Panc1 (cell line): ENCODE measurements at regions not wholly inside any gene's neighbourhood (a gene's known extent, or its start where the extent isn't known, plus 50 kb on each side); places are given as distances from the start of the nearest gene placed in this dataset.

Experiments used
- ATAC-seq: fragments of 200-7000 bp; cut with Tn5 transposase; 2 replicates; pipeline ENCODE4 v1.9.1; 2020; ENCODE audit warnings: mild to moderate bottlenecking, moderate library complexity
- BruUV-seq: library from RNA; stranded (reverse); fragments of 400-500 nt; replicated peaks from 2 replicates; lab custom pipeline; 2021; lab: Mats Ljungman, UMichigan
- CTCF ChIA-PET: fragments of 300-600 bp; sonication (Branson Sonifier 250); formaldehyde crosslinking; loops from one replicate; lab custom pipeline; 2022; ENCODE audit warnings: antibody characterized with exemption; lab: Charles Lee
- POLR2A ChIA-PET: fragments of 300-600 bp; sonication (Branson Sonifier 250); formaldehyde crosslinking; loops from one replicate; lab custom pipeline; 2022; ENCODE audit warnings: antibody characterized with exemption; lab: Charles Lee
- DNase-seq: peaks from one replicate; pipeline ENCODE4 v3.0.0-alpha.2; 2010; ENCODE audit warnings: low read depth, low spot score
- H3K27ac ChIP-seq: 2 replicates; pipeline ENCODE4 v1.5.1; 2011; ENCODE audit warnings: mild to moderate bottlenecking, low read length, inconsistent platforms
- H3K27me3 ChIP-seq: fragments of 200-500 bp; sonication (Bioruptor generic); 2 replicates; pipeline ENCODE4 v1.6.0; 2014; ENCODE audit warnings: low read length, inconsistent platforms; ENCODE audit not compliant: control insufficient read depth, insufficient read depth
- H3K36me3 ChIP-seq: fragments of 200-500 bp; sonication (Bioruptor generic); 2 replicates; pipeline ENCODE4 v1.5.1; 2014; ENCODE audit warnings: inconsistent platforms, mild to moderate bottlenecking, low read length, moderate library complexity; ENCODE audit not compliant: control insufficient read depth, insufficient read depth
- H3K4me1 ChIP-seq: 2 replicates; pipeline ENCODE4 v1.5.1; 2011; ENCODE audit warnings: inconsistent platforms, mild to moderate bottlenecking, low read length, moderate library complexity; ENCODE audit not compliant: control insufficient read depth, insufficient read depth
- H3K4me3 ChIP-seq, 2 experiments: 2 replicates each; pipeline ENCODE4 v1.5.1; 2011 to 2012; ENCODE audit warnings: low read depth in 2 of 2, low read length in 2 of 2, mild to moderate bottlenecking in 2 of 2, inconsistent platforms in 1 of 2, moderate library complexity in 1 of 2
- H3K9me3 ChIP-seq: fragments of 200-500 bp; sonication (Bioruptor generic); 2 replicates; pipeline ENCODE4 v1.5.1; 2014; ENCODE audit warnings: low read depth, mild to moderate bottlenecking, inconsistent platforms, low read length, moderate library complexity; ENCODE audit not compliant: control insufficient read depth, insufficient read depth
- POLR2AphosphoS5 ChIP-seq: IDR thresholded peaks from 2 replicates; pipeline ENCODE4 v1.6.1; 2012; ENCODE audit warnings: mild to moderate bottlenecking, low read depth, low read length, moderate library complexity
- SIN3A ChIP-seq: IDR thresholded peaks from 2 replicates; pipeline ENCODE4 v1.6.1; 2012; ENCODE audit warnings: low read depth, mild to moderate bottlenecking, low read length, moderate library complexity, borderline replicate concordance; ENCODE audit not compliant: insufficient read depth
- TCF7L2 ChIP-seq: IDR thresholded peaks from 2 replicates; pipeline ENCODE4 v1.6.1; 2011; ENCODE audit warnings: mild to moderate bottlenecking, low read depth, low read length, inconsistent platforms
- in situ Hi-C: cut with HindIII; loops from 2 replicates; pipeline ENCODE4 v1.10.0; 2016; ENCODE audit warnings: low sequenced_read_pairs, low pct_unique_long_range_greater_than_20kb
- intact Hi-C: fragments of 100-400 bp; cut with micrococcal nuclease; formaldehyde crosslinking; loops from one replicate; pipeline ENCODE4 v1.10.0; 2022; ENCODE audit not compliant: unreplicated experiment
- TF ChIP-seq, protein P1 (sequence below): fragments of 450-650 bp; IDR thresholded peaks from 2 replicates; pipeline ENCODE4 v1.5.1; 2017; ENCODE audit warnings: mild to moderate bottlenecking
- TF ChIP-seq, protein P2 (sequence below), 2 experiments: IDR thresholded peaks; 2 replicates each; pipeline ENCODE4 v1.6.1; 2011 to 2012; ENCODE audit warnings: low read depth in 2 of 2, control low read depth in 1 of 2, low read length in 1 of 2, mild to moderate bottlenecking in 1 of 2, moderate library complexity in 1 of 2; ENCODE audit not compliant: insufficient read depth in 1 of 2

DNA sequence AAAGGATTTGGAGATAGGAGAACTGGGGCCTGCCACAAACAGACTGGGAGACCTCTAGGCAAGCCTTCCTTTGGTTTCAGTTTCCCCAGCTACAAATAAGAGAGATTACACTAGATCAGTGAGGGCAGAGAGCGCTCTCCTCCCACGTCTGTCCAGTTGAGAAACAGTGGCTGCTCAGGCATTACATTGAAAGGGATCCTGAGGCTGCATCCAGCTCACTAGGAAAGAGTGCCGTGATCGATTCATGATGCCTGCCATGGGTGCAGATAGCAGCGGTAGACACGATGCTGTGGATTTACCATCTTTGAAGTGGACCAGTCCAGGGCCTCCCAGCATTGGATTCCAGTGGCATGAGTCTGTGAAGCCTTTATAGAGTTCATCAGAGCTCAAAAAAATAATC is 62.6 kb downstream of the EN1 start:
- Histone ChIP-seq H3K36me3 (no peaks in the 10 kb centered on the region), H3K27me3 (0 out of 2 replicates have a peak, but pooled peaks cover 2% of the 10 kb centered on the region), H3K4me3 (no peak overlapping the region), H3K4me1 (no peaks in the 10 kb centered on the region), H3K9me3 (no peaks in the 10 kb centered on the region), H3K27ac (no peak overlapping the region)
- DNase-seq (no peak), ATAC-seq (no peak)
- CTCF ChIA-PET: no interaction called here
- TF ChIP-seq SIN3A: no peak
- no TSS peak for BruUV-seq
- POLR2A ChIA-PET: no interaction called here
- in situ Hi-C loops (no loop called here), intact Hi-C loops (no loop called here)

DNA sequence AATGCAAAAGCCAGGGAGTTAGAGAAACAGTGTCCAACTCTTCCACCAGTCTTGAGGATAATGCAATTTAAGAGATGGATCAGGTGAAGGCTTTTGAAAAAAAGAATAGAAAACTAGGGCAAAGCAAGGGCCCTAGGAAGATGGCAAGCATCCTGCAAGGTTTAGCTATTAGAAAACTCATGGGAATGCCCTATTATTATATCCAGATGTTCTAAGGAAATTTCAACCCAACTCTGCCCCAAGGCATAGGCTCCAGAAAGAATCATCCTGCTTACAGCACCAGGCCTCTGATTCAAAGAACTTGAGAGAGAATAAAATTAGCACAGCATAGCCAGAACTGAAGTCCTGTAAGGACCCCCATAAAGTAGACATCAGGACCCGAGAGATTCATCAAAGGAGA is 68.1 kb downstream of the EN1 start:
- Histone ChIP-seq H3K36me3 (no peaks in the 10 kb centered on the region), H3K4me1 (no peaks in the 10 kb centered on the region; the same call in 1 of the 2 replicates), H3K27me3 (peaks cover 17% of the 10 kb centered on the region), H3K27ac (no peak overlapping the region), H3K9me3 (no peaks in the 10 kb centered on the region), H3K4me3 (no peak overlapping the region)
- CTCF ChIA-PET: no interaction called here
- POLR2A ChIA-PET: no interaction called here
- ATAC-seq: no peak
- in situ Hi-C loops: no loop called here
- intact Hi-C loops: no loop called here
- DNase-seq: no peak
- TF ChIP-seq SIN3A (no peak), TCF7L2 (no peak), POLR2AphosphoS5 (no peak)
- TF ChIP-seq, protein P1, sequence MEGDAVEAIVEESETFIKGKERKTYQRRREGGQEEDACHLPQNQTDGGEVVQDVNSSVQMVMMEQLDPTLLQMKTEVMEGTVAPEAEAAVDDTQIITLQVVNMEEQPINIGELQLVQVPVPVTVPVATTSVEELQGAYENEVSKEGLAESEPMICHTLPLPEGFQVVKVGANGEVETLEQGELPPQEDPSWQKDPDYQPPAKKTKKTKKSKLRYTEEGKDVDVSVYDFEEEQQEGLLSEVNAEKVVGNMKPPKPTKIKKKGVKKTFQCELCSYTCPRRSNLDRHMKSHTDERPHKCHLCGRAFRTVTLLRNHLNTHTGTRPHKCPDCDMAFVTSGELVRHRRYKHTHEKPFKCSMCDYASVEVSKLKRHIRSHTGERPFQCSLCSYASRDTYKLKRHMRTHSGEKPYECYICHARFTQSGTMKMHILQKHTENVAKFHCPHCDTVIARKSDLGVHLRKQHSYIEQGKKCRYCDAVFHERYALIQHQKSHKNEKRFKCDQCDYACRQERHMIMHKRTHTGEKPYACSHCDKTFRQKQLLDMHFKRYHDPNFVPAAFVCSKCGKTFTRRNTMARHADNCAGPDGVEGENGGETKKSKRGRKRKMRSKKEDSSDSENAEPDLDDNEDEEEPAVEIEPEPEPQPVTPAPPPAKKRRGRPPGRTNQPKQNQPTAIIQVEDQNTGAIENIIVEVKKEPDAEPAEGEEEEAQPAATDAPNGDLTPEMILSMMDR: no peak
- TF ChIP-seq, protein P2, sequence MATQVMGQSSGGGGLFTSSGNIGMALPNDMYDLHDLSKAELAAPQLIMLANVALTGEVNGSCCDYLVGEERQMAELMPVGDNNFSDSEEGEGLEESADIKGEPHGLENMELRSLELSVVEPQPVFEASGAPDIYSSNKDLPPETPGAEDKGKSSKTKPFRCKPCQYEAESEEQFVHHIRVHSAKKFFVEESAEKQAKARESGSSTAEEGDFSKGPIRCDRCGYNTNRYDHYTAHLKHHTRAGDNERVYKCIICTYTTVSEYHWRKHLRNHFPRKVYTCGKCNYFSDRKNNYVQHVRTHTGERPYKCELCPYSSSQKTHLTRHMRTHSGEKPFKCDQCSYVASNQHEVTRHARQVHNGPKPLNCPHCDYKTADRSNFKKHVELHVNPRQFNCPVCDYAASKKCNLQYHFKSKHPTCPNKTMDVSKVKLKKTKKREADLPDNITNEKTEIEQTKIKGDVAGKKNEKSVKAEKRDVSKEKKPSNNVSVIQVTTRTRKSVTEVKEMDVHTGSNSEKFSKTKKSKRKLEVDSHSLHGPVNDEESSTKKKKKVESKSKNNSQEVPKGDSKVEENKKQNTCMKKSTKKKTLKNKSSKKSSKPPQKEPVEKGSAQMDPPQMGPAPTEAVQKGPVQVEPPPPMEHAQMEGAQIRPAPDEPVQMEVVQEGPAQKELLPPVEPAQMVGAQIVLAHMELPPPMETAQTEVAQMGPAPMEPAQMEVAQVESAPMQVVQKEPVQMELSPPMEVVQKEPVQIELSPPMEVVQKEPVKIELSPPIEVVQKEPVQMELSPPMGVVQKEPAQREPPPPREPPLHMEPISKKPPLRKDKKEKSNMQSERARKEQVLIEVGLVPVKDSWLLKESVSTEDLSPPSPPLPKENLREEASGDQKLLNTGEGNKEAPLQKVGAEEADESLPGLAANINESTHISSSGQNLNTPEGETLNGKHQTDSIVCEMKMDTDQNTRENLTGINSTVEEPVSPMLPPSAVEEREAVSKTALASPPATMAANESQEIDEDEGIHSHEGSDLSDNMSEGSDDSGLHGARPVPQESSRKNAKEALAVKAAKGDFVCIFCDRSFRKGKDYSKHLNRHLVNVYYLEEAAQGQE (IDR thresholded peaks at IDR 0.05; ENCODE audit: insufficient read depth in 1 of 2, low read depth in 2 of 2, low read length in 1 of 2): no peak
- BruUV-seq: no TSS peak

DNA sequence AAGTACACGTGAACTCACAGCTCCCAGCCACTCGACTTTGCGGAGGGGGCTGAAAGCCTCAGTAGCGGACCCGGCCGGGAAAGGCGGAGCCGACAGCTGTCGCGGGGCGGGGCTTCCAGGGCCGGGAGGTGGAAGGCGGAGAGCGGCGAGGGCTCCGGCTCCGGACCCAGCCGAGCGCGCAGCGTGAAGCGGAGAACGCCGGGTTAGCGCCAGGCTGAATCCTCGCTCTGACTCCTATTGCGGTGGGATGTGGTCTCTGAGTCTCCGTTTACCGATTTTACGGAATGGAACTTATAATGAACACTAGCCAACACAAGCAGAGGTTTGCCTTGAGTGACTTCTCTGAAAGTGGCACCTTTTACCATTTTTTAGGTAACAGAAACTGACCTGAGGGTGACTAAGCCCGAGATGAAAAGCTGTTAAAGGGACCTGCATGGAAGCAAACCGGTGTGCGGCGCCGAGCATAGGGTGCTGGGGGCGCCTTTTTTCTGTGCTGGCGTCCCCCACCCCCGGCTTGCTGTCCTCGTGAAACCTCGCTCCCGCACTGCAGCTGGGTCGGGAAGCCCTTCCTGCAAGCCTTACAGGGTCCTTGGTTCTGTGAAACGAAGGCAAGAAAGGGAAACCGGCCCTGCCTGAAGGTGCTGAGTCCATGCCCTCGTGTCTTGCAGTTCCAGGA is 72.9 kb downstream of the EN1 start:
- Histone ChIP-seq H3K4me3 (peak overlapping the region; percentile 39 to 59), H3K27me3 (peaks cover 26% of the 10 kb centered on the region), H3K9me3 (no peaks in the 10 kb centered on the region), H3K4me1 (no peaks in the 10 kb centered on the region; the same call in 1 of the 2 replicates), H3K36me3 (no peaks in the 10 kb centered on the region), H3K27ac (no peak overlapping the region)
- intact Hi-C loops: no loop called here
- ChIA-PET POLR2A (no interaction called here), CTCF (no interaction called here)
- DNase-seq: peak; percentile 12
- no TSS peak for BruUV-seq
- TF ChIP-seq POLR2AphosphoS5: no peak
- TF ChIP-seq, protein P2 (IDR thresholded peaks at IDR 0.05; ENCODE audit: insufficient read depth in 1 of 2, low read depth in 2 of 2, low read length in 1 of 2): no peak
- TF ChIP-seq, protein P1: no peak
- no peak for TF ChIP-seq SIN3A
- no peak for TF ChIP-seq TCF7L2
- in situ Hi-C loops: no loop called here
- ATAC-seq: peak; percentile 97
